ENCODE measurements at regions not wholly inside any gene's neighbourhood (a gene's known extent, or its start where the extent isn't known, plus 50 kb on each side); places are given as distances from the start of the nearest gene placed in this dataset.
"Not testable (repeated sequence)": the region's sequence is repeated elsewhere in the genome, so short reads cannot be mapped to it uniquely, and the experiment has no call there.

- no peak for DNase-seq (ENCODE audit: low read depth)
- no peak overlapping the region for H3K4me3 ChIP-seq (ENCODE audit: low read depth, low read length)
- no peak for TF ChIP-seq CTCF (IDR thresholded peaks at IDR 0.05; ENCODE audit: insufficient read depth, low read length)
Observed at GRCh38 chr2:133863106-133863800, 295.0 kb upstream of the NCKAP5 start.

GRCh38 chr2:133865141-133865540, 296.9 kb upstream of the NCKAP5 start:
- TF ChIP-seq CTCF (IDR thresholded peaks at IDR 0.05; ENCODE audit: insufficient read depth, low read length): no peak
- no peak overlapping the region for H3K4me3 ChIP-seq (ENCODE audit: low read depth, low read length)
- DNase-seq (ENCODE audit: low read depth): no peak

- TF ChIP-seq CTCF (IDR thresholded peaks at IDR 0.05; ENCODE audit: insufficient read depth, low read length): no peak
- peak; percentile 59 for DNase-seq (ENCODE audit: low read depth)
- no peak overlapping the region for H3K4me3 ChIP-seq (ENCODE audit: low read depth, low read length)
Observed at GRCh38 chr2:133867166-133867565, 298.9 kb upstream of the NCKAP5 start.

GRCh38 chr2:133871545-133872209, 303.4 kb upstream of the NCKAP5 start:
- no peak overlapping the region for H3K4me3 ChIP-seq (ENCODE audit: low read depth, low read length)
- TF ChIP-seq CTCF (IDR thresholded peaks at IDR 0.05; ENCODE audit: insufficient read depth, low read length): no peak
- no peak for DNase-seq (ENCODE audit: low read depth)

- no peak overlapping the region for H3K4me3 ChIP-seq (ENCODE audit: low read depth, low read length)
- TF ChIP-seq CTCF (IDR thresholded peaks at IDR 0.05; ENCODE audit: insufficient read depth, low read length): no peak
- DNase-seq (ENCODE audit: low read depth): no peak
Observed at GRCh38 chr2:133878326-133878725, 310.1 kb upstream of the NCKAP5 start.

GRCh38 chr2:133879703-133880102, 311.4 kb upstream of the NCKAP5 start:
- TF ChIP-seq CTCF (IDR thresholded peaks at IDR 0.05; ENCODE audit: insufficient read depth, low read length): no peak
- no peak for DNase-seq (ENCODE audit: low read depth)
- no peak overlapping the region for H3K4me3 ChIP-seq (ENCODE audit: low read depth, low read length)

GRCh38 chr2:133882159-133882558, 313.9 kb upstream of the NCKAP5 start:
- H3K4me3 ChIP-seq (ENCODE audit: low read depth, low read length); DNase-seq (ENCODE audit: low read depth): not testable (repeated sequence)
